K562 (cell line): ENCODE measurements at regions not wholly inside any gene's neighbourhood (a gene's known extent, or its start where the extent isn't known, plus 50 kb on each side); places are given as distances from the start of the nearest gene placed in this dataset.

ENCODE experiments used
- ATAC-seq: fragments of 200-7000 bp; cut with Tn5 transposase; 3 replicates; pipeline ENCODE4 v1.9.1; 2020; ENCODE audit warnings: moderate library complexity
- BruUV-seq: library from RNA; stranded (reverse); fragments of 400-500 nt; replicated peaks from 2 replicates; lab custom pipeline; 2021; lab: Mats Ljungman, UMichigan
- CTCF ChIA-PET: fragments of 300-600 bp; formaldehyde crosslinking; extraction: SDS; loops from one replicate; lab custom pipeline; 2021; ENCODE audit warnings: low intra/inter-chr PET ratio; lab: Yijun Ruan, JAX
- POLR2A ChIA-PET: fragments of 300-600, 350-650 bp; sonication (Branson Sonifier 250); formaldehyde crosslinking; extraction: SDS; loops from one replicate; lab custom pipeline; 2021; ENCODE audit warnings: antibody characterized with exemption, inconsistent platforms; lab: Yijun Ruan, JAX
- DNase-seq, 4 experiments: peaks; one replicate each; pipeline versions ENCODE4 v3.0.0 to v3.0.0-alpha.2; 2011 to 2018; ENCODE audit warnings: low spot score in 3 of 4, mixed read lengths in 3 of 4; ENCODE audit errors: extremely low read depth in 1 of 4
- FAIRE-seq: peaks from 2 replicates; lab custom pipeline; 2011; peaks lifted over from hg19 to GRCh38; lab: Jason Lieb, UNC
- H2AFZ ChIP-seq: 2 replicates; pipeline ENCODE4 v1.6.0; 2011; ENCODE audit warnings: low read depth, low read length, control low read depth, inconsistent platforms
- H3K27ac ChIP-seq: fragments of 200-600 bp; 3 replicates; pipeline ENCODE4 v1.8.0; 2011; ENCODE audit warnings: low read depth, mild to moderate bottlenecking, control low read depth, inconsistent platforms, low read length, moderate library complexity, mixed read lengths; ENCODE audit errors: extremely low read depth
- H3K27me3 ChIP-seq, 2 experiments: fragments of 300-600 bp in 1 of 2; 2 replicates in 1 of 2; 3 replicates in 1 of 2; pipeline versions ENCODE4 v1.6.0 to v1.8.0; 2011; ENCODE audit warnings: inconsistent platforms in 2 of 2, low read length in 2 of 2, mild to moderate bottlenecking in 1 of 2, mixed read lengths in 1 of 2, moderate library complexity in 1 of 2; ENCODE audit not compliant: control insufficient read depth in 2 of 2, insufficient read depth in 2 of 2
- H3K36me3 ChIP-seq: fragments of 300-600 bp; 3 replicates; pipeline ENCODE4 v1.8.0; 2011; ENCODE audit warnings: mild to moderate bottlenecking, low read length, inconsistent platforms; ENCODE audit not compliant: control insufficient read depth, insufficient read depth
- H3K4me1 ChIP-seq, 2 experiments: fragments of 200-600 bp in 1 of 2; replicated peaks in 1 of 2; 2 replicates in 1 of 2; 3 replicates in 1 of 2; pipeline versions ENCODE4 v1.5.1 to v1.8.0; 2011; ENCODE audit warnings: inconsistent platforms in 2 of 2, low read length in 2 of 2, mild to moderate bottlenecking in 1 of 2, mixed read lengths in 1 of 2, moderate library complexity in 1 of 2; ENCODE audit not compliant: control insufficient read depth in 2 of 2, insufficient read depth in 2 of 2
- H3K4me2 ChIP-seq: 2 replicates; pipeline ENCODE4 v1.6.1; 2011; ENCODE audit warnings: low read length, control low read depth, inconsistent platforms, mixed read lengths; ENCODE audit not compliant: insufficient read depth
- H3K4me3 ChIP-seq: fragments of 200-600 bp; sonication (generic), shearing (Covaris generic); 2 replicates; pipeline ENCODE4 v1.5.1; 2016; ENCODE audit warnings: control low read depth, inconsistent platforms
- H3K79me2 ChIP-seq: fragments of 200-600 bp; 3 replicates; pipeline ENCODE4 v1.8.0; 2011; ENCODE audit warnings: low read length, inconsistent platforms; ENCODE audit not compliant: control insufficient read depth, insufficient read depth
- H3K9ac ChIP-seq, 2 experiments: 2 replicates each; pipeline versions ENCODE4 v1.6.0 to v1.6.1; 2011; ENCODE audit warnings: low read depth in 2 of 2, low read length in 2 of 2, control low read depth in 1 of 2, inconsistent platforms in 1 of 2, mild to moderate bottlenecking in 1 of 2, mixed read lengths in 1 of 2; ENCODE audit not compliant: insufficient read depth in 1 of 2
- H3K9me1 ChIP-seq: one replicate; pipeline ENCODE4 v1.6.0; 2011; ENCODE audit warnings: inconsistent platforms, mild to moderate bottlenecking, low read length, moderate library complexity; ENCODE audit not compliant: control insufficient read depth, insufficient read depth
- H3K9me3 ChIP-seq: replicated peaks from 2 replicates; pipeline ENCODE4 v1.5.1; 2011; ENCODE audit warnings: low read depth, low read length, inconsistent platforms; ENCODE audit not compliant: control insufficient read depth, insufficient read depth
- H4K20me1 ChIP-seq: replicated peaks from 2 replicates; pipeline ENCODE4 v1.6.1; 2011; ENCODE audit warnings: low read length, inconsistent platforms, mixed read lengths; ENCODE audit not compliant: control insufficient read depth, insufficient read depth
- BRCA1 ChIP-seq, 2 experiments: fragments of 450-650 bp in 1 of 2; sonication (generic) in 1 of 2; formaldehyde crosslinking in 1 of 2; IDR thresholded peaks; 2 replicates each; pipeline versions ENCODE4 v1.5.0 to v1.6.1; 2017 to 2020; ENCODE audit warnings: mild to moderate bottlenecking in 1 of 2, missing genetic modification reagents in 1 of 2
- CBX5 ChIP-seq: IDR thresholded peaks from 2 replicates; pipeline ENCODE4 v1.6.1; 2014; ENCODE audit warnings: low read depth, borderline replicate concordance
- CEBPB ChIP-seq: fragments of 450-650 bp; IDR thresholded peaks from 2 replicates; pipeline ENCODE4 v1.6.1; 2016; ENCODE audit warnings: missing genetic modification characterization, missing compliant biosample characterization
- MYNN ChIP-seq, 2 experiments: sonication (generic); formaldehyde crosslinking in 1 of 2; IDR thresholded peaks; 2 replicates each; pipeline versions ENCODE4 v1.5.0 to v1.6.1; 2016 to 2020; ENCODE audit warnings: antibody characterized with exemption in 1 of 2, missing genetic modification reagents in 1 of 2
- NCOA1 ChIP-seq: fragments of 450-650 bp; IDR thresholded peaks from 2 replicates; pipeline ENCODE4 v1.6.1; 2016; ENCODE audit warnings: low read depth
- NONO ChIP-seq, 2 experiments: fragments of 200-400 bp in 1 of 2; fragments of 450-650 bp in 1 of 2; formaldehyde crosslinking in 1 of 2; IDR thresholded peaks; 2 replicates each; pipeline ENCODE4 v1.6.1; 2017; ENCODE audit warnings: low read depth in 2 of 2, mild to moderate bottlenecking in 2 of 2, moderate library complexity in 2 of 2, low read length in 1 of 2
- PHB ChIP-seq: fragments of 250-450 bp; sonication (Bioruptor Pico); IDR thresholded peaks from 2 replicates; pipeline ENCODE4 v1.5.0; 2021
- RAD21 ChIP-seq, 2 experiments: fragments of 250-450 bp in 1 of 2; fragments of 450-650 bp in 1 of 2; sonication (Bioruptor Pico) in 1 of 2; formaldehyde crosslinking in 1 of 2; IDR thresholded peaks in 1 of 2; conservative IDR thresholded peaks in 1 of 2; 2 replicates each; pipeline versions ENCODE4 v1.4.0 to v1.8.0; 2020 to 2022; ENCODE audit warnings: mild to moderate bottlenecking in 2 of 2, moderate library complexity in 1 of 2
- SUPT5H ChIP-seq: fragments of 450-650 bp; IDR thresholded peaks from 2 replicates; pipeline ENCODE4 v1.6.1; 2016
- ZFP36 ChIP-seq: fragments of 150-350 bp; IDR thresholded peaks from 2 replicates; pipeline ENCODE4 v1.6.1; 2018; ENCODE audit warnings: low read length, low read depth; ENCODE audit not compliant: partially characterized antibody
- ZNF695 ChIP-seq: fragments of 450-650 bp; formaldehyde crosslinking; IDR thresholded peaks from 2 replicates; pipeline ENCODE4 v1.4.0; 2020; ENCODE audit warnings: mild to moderate bottlenecking, moderate library complexity
- ZNF79 ChIP-seq: fragments of 250-450 bp; sonication (Bioruptor Pico); IDR thresholded peaks from 2 replicates; pipeline ENCODE4 v1.4.0; 2020; ENCODE audit warnings: low read depth, mild to moderate bottlenecking, moderate library complexity
- WGBS: fragments of 100-300 bp; shearing (Covaris generic); methylation state at CpG from one replicate; pipeline ENCODE4 v1.1.6; 2016; ENCODE audit warnings: low coverage, mixed read lengths; ENCODE audit not compliant: insufficient coverage; ENCODE audit errors: missing lambda C conversion rate; 5-methylcytosine and 5-hydroxymethylcytosine counted together
- in situ Hi-C: fragments of 300-500 bp; cut with MboI; formaldehyde crosslinking; loops from 4 replicates; pipeline ENCODE4 v1.15.0; 2018; ENCODE audit warnings: inconsistent platforms, mixed read lengths
- intact Hi-C: fragments of 100-400 bp; cut with micrococcal nuclease; formaldehyde crosslinking; loops from 2 replicates; pipeline ENCODE4 v1.14.2; 2022
- TF ChIP-seq, protein P1 (sequence below), 3 experiments: IDR thresholded peaks in 2 of 3; conservative IDR thresholded peaks in 1 of 3; 2 replicates each; pipeline ENCODE4 v1.5.1; 2011 to 2012; ENCODE audit warnings: low read length in 3 of 3, mild to moderate bottlenecking in 3 of 3, control low read depth in 2 of 3, improper control_type of control experiment in 1 of 3, inconsistent platforms in 1 of 3, low read depth in 1 of 3, mixed read lengths in 1 of 3, moderate library complexity in 1 of 3; ENCODE audit not compliant: insufficient read depth in 2 of 3
- TF ChIP-seq, protein P2 (sequence below): sonication (generic); formaldehyde crosslinking; IDR thresholded peaks from 2 replicates; pipeline ENCODE4 v1.8.0; 2022; ENCODE audit warnings: missing genetic modification reagents, mild to moderate bottlenecking, borderline replicate concordance
- TF ChIP-seq, protein P3 (sequence below): IDR thresholded peaks from 3 replicates; pipeline ENCODE4 v1.6.1; 2011; ENCODE audit warnings: borderline replicate concordance, mild to moderate bottlenecking; ENCODE audit not compliant: insufficient read length, insufficient read depth
- TF ChIP-seq, protein P4 (sequence below): sonication (generic); formaldehyde crosslinking; IDR thresholded peaks from 2 replicates; pipeline ENCODE4 v1.8.1; 2023; ENCODE audit warnings: mild to moderate bottlenecking, missing genetic modification reagents, moderate library complexity

DNA sequence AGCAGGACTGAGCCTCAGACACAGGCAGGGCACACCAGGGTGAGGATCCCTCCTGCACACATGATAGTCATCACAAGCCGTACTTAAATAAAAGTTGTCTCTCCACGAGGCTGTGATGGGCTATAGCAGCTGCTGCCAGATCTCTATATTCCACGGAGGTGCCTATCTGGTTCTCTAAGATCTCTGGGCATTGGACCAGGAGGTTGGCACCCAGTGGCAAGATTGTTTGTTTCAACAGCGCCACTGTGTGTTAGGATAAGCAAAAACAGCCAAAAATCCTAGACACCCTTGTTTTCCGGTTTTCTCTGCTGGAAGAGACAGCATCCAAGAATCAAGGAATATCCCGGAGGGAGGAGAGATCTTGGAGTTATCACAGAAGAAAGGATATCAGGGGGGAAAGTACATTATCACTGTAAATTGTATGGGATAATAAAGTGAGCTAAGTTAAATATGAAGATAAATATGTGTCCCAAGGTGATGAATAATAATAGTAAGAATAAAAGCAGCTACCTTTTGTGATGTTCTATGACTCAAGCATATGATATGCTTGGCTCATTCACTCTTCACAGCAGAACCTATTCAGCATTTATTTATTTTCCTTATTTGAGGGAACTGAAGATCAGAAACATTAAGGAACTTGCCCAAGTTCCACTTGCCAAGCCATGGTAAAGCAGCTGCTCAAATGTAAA, 90.6 kb upstream of the AKAP13 start:
- CTCF ChIA-PET: no interaction called here
- POLR2A ChIA-PET: no interaction called here
- Histone ChIP-seq H3K36me3 (no peaks in the 10 kb centered on the region), H3K4me2 (no peak overlapping the region), H4K20me1 (no peaks in the 10 kb centered on the region), H3K27me3 (peaks cover 7 to 19% of the 10 kb centered on the region in 2 experiments; a peak in 4 of 5 replicates), H3K9ac (no peak overlapping the region), H3K4me1 (no peaks in the 10 kb centered on the region; a peak in 1 of 5 replicates), H3K79me2 (no peaks in the 10 kb centered on the region), H3K4me3 (no peak overlapping the region), H3K9me3 (no peaks in the 10 kb centered on the region), H2AFZ (no peak overlapping the region), H3K9me1 (no peaks in the 10 kb centered on the region), H3K27ac (no peak overlapping the region)
- FAIRE-seq (no peak), ATAC-seq (no peak), DNase-seq (no peak)
- 1% methylated on average over 6 of the region's 6 CpGs for WGBS
- in situ Hi-C loops: loop anchor here (10.0 to 25.0 kb wide), 3 partner anchors 115 to 1078 kb away; no protein-coding TSS in a partner anchor
- BruUV-seq: no TSS peak
- intact Hi-C loops: loop anchor here (10.0 kb wide), 1 partner anchor 125 kb away; no protein-coding TSS in a partner anchor
- TF ChIP-seq NONO (IDR thresholded peaks at IDR 0.05; ENCODE audit: low read depth in 2 of 2, low read length in 1 of 2) (no peak), ZNF79 (no peak), CBX5 (no peak), RAD21 (CRISPR knock-in tag; conservative IDR thresholded peaks at IDR 0.05 in 1 of 2, IDR thresholded peaks at IDR 0.05 in 1 of 2) (peak in 1 of 2 experiments; percentile 44; a peak in 2 of 4 replicates), ZFP36 (no peak), CEBPB (tag) (no peak), BRCA1 (IDR thresholded peaks at IDR 0.05) (no peak), BRCA1 (CRISPR knock-in tag; IDR thresholded peaks at IDR 0.05) (no peak), NCOA1 (no peak), SUPT5H (no peak), PHB (CRISPR knock-in tag) (no peak), MYNN (IDR thresholded peaks at IDR 0.05) (no peak), MYNN (CRISPR knock-in tag; IDR thresholded peaks at IDR 0.05) (no peak), ZNF695 (CRISPR knock-in tag) (no peak)
- TF ChIP-seq, protein P1, sequence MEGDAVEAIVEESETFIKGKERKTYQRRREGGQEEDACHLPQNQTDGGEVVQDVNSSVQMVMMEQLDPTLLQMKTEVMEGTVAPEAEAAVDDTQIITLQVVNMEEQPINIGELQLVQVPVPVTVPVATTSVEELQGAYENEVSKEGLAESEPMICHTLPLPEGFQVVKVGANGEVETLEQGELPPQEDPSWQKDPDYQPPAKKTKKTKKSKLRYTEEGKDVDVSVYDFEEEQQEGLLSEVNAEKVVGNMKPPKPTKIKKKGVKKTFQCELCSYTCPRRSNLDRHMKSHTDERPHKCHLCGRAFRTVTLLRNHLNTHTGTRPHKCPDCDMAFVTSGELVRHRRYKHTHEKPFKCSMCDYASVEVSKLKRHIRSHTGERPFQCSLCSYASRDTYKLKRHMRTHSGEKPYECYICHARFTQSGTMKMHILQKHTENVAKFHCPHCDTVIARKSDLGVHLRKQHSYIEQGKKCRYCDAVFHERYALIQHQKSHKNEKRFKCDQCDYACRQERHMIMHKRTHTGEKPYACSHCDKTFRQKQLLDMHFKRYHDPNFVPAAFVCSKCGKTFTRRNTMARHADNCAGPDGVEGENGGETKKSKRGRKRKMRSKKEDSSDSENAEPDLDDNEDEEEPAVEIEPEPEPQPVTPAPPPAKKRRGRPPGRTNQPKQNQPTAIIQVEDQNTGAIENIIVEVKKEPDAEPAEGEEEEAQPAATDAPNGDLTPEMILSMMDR (IDR thresholded peaks at IDR 0.05 in 2 of 3, conservative IDR thresholded peaks at IDR 0.05 in 1 of 3; ENCODE audit: insufficient read depth in 2 of 3, low read depth in 1 of 3, low read length in 3 of 3): peak; percentile 39 to 47 (median 41); a peak in 3 of 6 replicates
- TF ChIP-seq, protein P2, sequence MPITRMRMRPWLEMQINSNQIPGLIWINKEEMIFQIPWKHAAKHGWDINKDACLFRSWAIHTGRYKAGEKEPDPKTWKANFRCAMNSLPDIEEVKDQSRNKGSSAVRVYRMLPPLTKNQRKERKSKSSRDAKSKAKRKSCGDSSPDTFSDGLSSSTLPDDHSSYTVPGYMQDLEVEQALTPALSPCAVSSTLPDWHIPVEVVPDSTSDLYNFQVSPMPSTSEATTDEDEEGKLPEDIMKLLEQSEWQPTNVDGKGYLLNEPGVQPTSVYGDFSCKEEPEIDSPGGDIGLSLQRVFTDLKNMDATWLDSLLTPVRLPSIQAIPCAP: no peak
- TF ChIP-seq, protein P3, sequence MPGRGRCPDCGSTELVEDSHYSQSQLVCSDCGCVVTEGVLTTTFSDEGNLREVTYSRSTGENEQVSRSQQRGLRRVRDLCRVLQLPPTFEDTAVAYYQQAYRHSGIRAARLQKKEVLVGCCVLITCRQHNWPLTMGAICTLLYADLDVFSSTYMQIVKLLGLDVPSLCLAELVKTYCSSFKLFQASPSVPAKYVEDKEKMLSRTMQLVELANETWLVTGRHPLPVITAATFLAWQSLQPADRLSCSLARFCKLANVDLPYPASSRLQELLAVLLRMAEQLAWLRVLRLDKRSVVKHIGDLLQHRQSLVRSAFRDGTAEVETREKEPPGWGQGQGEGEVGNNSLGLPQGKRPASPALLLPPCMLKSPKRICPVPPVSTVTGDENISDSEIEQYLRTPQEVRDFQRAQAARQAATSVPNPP: no peak
- TF ChIP-seq, protein P4, sequence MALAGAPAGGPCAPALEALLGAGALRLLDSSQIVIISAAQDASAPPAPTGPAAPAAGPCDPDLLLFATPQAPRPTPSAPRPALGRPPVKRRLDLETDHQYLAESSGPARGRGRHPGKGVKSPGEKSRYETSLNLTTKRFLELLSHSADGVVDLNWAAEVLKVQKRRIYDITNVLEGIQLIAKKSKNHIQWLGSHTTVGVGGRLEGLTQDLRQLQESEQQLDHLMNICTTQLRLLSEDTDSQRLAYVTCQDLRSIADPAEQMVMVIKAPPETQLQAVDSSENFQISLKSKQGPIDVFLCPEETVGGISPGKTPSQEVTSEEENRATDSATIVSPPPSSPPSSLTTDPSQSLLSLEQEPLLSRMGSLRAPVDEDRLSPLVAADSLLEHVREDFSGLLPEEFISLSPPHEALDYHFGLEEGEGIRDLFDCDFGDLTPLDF: no peak
